HG03045 (cell line): ENCODE measurements at regions not wholly inside any gene's neighbourhood (a gene's known extent, or its start where the extent isn't known, plus 50 kb on each side); places are given as distances from the start of the nearest gene placed in this dataset.
"Not testable (repeated sequence)": the region's sequence is repeated elsewhere in the genome, so short reads cannot be mapped to it uniquely, and the experiment has no call there.

ENCODE experiments used
- ATAC-seq: cut with Tn5 transposase; IDR thresholded peaks from one replicate; pipeline ENCODE4 v1.9.1; 2021; ENCODE audit warnings: mild to moderate bottlenecking, moderate library complexity; ENCODE audit not compliant: unreplicated experiment

DNA sequence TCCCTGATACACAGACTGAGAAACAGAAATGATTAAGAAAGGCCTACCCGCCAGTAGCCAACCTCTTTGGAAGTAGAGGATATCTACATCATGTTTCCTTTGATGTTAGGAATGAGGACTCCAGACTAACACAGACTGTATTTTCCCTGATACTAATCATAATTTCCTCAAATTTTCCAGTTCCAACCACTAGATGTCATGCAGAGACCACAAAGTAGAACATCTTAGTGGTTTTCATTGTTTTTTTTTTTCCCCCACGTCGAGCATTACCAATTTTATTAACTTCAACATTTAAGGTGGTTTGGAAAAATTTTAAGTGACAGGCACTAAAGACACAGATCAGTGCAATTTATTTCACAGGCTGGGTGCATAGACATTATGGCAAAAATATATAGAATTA, 303.6 kb downstream of the ANKRD30BL start:
- not testable (repeated sequence) for ATAC-seq
